A204.1 (cell line): ENCODE measurements at regions not wholly inside any gene's neighbourhood (a gene's known extent, or its start where the extent isn't known, plus 50 kb on each side); places are given as distances from the start of the nearest gene placed in this dataset.
A peak's percentile ranks its signal among the peaks of the same experiment; 100 is the strongest.

Source experiments
- FAIRE-seq: peaks from 2 replicates; lab custom pipeline; 2012; peaks lifted over from hg19 to GRCh38; lab: Jason Lieb, UNC

GRCh38 chr11:105328061-105328460 lies 188.5 kb upstream of the CARD18 start:
- no peak for FAIRE-seq

DNA sequence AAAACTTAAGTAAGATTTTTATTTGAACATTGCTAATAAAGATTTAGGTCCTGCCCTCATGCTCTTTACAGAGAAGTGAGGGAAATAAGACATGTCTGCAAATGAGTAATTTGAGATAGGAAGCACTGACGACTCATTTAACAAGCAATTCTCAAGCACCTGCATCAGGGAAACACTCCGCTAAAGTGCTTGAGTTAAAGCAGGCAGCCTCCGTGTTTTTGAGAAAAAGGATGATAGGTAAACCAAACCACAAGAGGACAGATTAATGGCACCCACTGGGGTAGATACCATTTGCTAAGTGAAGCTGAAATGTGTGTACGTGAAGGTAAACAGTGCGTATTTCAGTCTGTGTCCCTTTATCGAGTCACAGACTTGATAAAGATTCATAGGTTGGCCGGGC lies 184.6 kb upstream of the CARD18 start:
- FAIRE-seq, result no peak

DNA sequence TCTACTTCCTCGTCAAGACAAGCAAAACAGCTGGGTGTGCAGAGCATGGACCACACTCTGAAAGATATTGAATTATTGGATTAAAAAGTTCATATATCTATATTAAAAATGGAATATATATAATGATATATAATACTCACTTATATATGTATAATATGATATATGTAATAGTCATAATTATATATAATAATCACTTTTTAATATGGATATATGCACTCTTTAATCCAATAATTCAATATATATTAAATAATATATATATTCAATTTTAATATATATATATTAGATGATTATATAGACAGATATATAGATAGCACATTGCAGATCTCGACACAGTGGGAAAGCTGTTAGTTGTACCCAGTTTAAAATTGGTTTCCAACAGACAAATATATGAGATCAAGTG lies 182.1 kb upstream of the CARD18 start:
- FAIRE-seq, result peak; percentile 78

- no peak for FAIRE-seq
Observed at GRCh38 chr11:105315287-105315686, 175.7 kb upstream of the CARD18 start.

DNA sequence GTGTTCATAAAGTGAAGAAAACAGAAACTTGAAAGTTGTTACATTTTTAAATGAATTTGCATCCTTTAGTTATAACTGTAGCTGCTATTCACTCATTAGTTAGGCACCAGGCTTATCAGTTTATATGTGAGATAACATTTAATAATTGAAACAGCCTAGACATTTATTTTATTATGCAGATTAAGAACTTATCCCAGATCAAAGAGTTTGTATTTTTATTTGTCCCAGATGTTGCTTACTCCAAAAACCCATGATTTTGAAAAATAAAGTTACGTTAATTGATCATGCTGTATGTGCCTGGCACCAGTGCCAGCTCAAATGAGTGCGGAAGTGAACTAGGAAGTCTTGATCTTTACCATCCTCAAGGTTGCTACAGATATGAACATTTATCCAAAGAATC lies 172.7 kb upstream of the CARD18 start:
- FAIRE-seq, result no peak

DNA sequence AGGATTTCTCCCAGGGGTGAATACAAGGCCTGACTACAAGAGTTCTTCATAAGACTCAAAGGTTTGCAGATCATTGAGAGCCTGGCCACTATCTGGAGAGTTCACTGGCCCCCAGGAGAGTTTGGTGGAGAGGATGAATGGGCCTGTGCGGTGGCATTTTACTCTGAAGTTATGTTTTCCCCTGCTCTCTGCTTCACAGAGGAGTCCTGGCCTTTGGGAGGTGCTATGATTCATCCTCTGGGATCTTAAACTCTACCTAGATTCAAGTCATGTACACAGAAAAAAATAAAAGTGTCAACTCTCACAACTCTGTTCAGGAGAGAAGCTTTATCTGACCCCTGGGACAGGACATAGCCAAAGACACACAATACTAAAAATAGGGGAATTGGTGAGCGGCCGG lies 159.1 kb upstream of the CARD18 start:
- FAIRE-seq, result no peak

DNA sequence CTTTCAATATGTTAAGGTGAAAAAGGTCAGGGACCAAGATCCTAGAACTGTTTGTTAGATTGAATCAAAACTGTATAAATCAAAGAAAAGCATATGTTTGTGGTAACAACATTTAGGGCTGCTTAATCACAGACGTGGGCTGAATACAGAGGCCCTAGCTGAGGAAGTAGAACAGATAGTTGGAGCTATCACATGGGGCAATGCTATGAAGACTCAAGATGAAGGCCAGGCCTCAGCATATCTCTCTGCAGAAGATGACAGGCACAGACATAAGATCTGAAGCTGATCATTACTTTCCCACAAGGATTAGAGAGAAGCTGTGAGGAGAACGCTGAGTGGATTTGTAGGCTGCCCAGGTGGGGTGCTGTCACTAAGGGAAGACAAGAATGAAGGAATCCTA lies 158.6 kb upstream of the CARD18 start:
- no peak for FAIRE-seq

- FAIRE-seq, result no peak
Observed at GRCh38 chr11:105297463-105297862, 157.9 kb upstream of the CARD18 start.

DNA sequence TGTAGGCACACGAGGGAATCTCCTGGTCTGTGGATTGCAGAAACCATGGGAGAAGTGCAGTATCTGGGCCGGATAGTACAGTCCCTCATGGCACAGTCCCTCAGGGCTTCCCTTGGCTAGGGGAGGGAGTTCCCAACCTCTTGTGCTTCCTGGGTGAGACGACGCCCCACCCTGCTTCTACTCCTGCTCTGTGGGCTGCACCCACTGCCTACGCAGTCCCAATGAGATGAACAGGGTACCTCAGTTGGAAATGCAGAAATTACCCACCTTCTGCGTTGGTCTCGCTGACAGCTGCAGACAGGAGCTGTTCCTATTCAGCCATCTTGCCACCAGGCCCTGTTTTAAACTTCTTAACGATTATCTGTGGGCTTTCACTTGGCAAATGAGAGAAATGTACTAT lies 157.2 kb upstream of the CARD18 start:
- no peak for FAIRE-seq

DNA sequence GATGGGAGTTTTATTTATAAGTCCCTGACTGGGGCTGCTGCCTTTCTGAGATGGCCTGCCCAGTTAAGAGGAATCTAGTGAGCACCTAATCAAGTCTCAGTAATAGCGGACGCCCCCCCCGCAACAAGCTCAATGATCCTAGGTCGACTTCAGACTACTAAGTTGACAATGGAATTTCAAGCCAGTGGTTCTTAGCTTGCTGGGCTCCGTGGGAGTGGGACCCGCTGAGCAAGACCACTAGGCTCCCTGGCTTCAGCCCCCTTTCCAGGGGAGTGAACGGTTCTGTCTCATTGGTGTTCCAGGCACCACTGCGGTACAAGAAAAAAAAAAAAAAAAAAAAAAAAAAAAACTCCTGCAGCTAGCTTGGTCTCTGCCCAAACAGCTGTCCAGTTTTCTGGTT lies 156.8 kb upstream of the CARD18 start:
- FAIRE-seq, result no peak

DNA sequence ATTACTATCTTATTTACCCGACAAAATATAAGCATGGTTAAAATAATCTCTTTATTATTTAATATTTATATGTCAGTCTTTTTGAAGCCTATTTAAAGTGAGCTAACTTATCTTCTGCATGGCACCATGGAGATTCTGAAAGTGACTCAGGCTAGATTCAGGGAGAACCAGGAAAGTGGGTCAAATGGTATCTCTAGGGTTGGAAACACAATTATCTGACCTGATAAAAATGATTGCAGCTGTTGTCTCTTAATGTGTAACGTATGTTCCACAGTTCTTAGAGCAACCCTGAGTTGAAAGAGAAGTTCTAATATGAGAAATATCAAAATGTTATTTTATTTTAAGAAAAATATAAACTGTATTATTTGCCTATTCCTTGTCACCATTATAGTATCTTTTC lies 143.1 kb upstream of the CARD18 start:
- FAIRE-seq, result no peak

GRCh38 chr11:105274631-105275030 lies 135.1 kb upstream of the CARD18 start:
- no peak for FAIRE-seq

- FAIRE-seq, result no peak
Observed at GRCh38 chr11:105273660-105274280, 134.2 kb upstream of the CARD18 start.

GRCh38 chr11:105269862-105270261 lies 130.3 kb upstream of the CARD18 start:
- FAIRE-seq, result no peak

DNA sequence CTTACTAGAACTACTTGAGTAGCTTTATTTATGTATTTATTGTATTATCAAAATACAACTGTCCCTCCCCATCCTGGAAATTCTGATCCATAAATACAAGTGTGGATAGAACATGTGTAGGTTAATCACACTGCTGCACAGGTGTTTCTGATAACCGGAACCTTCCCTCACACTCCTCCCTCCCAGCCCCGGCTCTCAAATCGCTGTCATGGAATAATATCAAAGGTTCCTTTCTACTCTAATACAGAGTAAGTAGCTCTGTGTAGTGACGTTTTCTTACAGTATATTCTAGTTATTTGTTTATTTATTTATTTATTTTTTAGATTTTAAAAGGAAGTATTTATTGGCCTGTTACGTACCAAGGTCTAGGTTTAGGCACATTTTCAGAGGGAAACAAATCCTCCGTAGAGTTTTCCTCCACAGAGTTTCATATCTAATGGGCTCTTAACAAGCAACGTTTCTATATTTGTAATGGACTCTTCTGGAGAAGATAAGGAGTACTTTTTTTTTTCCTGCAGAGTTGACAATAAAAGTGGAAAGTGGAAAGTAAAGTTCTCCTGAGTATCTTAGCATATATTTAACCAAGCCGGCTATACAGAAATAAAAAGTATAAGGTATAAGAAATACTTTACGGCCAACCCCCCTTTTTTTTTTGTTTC lies 129.0 kb upstream of the CARD18 start:
- no peak for FAIRE-seq

DNA sequence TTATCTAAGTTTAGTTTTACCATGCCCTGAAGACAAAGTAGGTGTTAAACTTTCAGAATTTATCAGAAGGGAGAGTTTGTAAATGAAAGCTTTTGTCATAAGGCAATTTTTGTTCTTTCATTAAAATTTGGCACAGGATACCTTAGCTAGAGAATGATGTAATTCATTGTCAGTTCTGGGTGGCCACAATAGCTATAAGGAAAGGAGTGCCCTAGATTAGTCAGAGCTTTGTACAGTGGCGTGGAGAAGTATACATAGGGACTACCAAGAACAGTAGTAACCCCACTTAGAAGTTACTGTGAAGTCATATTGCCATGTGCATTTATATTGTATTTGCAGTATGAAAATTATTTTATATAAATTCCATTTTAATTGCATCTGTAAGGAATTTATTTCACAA lies 126.3 kb upstream of the CARD18 start:
- FAIRE-seq, result no peak

DNA sequence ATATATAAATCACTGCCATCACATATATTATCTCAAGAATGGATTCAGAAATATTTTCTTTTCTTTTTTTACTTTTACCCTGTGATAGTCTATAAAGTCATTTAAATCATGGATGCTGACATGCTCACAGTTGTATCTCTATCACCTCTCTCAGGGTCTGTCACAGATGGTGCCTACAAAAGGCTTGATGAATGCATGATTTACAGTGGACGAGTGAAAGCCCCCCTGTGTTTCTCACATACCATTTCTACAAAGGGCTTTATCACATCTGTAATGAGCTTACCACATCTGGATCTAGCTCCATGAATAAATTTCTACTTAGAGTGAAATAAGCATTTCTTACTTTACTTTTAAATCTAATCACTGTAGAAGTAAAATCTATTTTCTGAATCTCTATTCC lies 121.4 kb upstream of the CARD18 start:
- FAIRE-seq, result no peak

GRCh38 chr11:105245781-105246315 lies 106.3 kb upstream of the CARD18 start:
- FAIRE-seq, result no peak

- FAIRE-seq, result no peak
Observed at GRCh38 chr11:105244160-105244825, 104.7 kb upstream of the CARD18 start.

- FAIRE-seq, result no peak
Observed at GRCh38 chr11:105241136-105241535, 101.6 kb upstream of the CARD18 start.

- FAIRE-seq, result no peak
Observed at GRCh38 chr11:105236664-105237063, 97.1 kb upstream of the CARD18 start.

DNA sequence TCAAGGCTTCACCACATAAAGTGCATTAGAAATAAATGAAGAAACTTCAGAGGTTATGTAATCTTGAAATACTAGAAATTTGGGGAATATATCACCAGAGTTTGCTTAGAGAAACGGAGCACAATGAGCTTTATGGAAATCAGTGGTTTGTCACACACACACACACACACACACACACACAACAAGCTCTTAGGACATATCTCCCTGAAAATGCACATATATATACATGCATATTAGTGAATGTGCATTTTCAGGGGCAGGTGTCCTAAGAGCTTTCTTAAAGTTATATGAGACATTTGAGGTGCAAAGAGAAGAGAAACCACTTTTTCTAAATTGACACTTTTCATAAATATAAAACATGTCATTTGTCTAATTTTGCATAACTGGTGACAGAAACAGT lies 93.7 kb upstream of the CARD18 start:
- FAIRE-seq, result no peak

DNA sequence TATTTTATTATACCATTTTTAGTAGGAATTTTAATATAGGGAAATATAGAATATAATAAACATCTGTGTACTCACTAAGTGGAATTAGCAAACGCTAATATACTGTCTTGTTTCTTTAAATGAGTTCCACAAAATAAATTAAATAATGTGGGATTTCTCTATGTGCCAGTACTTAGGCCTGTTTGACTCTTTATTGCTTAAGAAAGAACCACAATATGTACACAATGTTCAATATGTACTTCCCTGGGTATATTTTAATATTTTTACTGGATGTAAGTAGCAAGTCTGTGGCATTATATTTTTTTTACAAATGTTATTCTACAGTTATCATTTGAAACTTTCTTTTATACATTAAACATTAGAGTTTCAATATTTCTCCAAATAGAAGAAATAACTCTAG lies 92.5 kb upstream of the CARD18 start:
- FAIRE-seq, result peak; percentile 27

- no peak for FAIRE-seq
Observed at GRCh38 chr11:105230586-105230985, 91.0 kb upstream of the CARD18 start.
